ENCODE measurements at regions not wholly inside any gene's neighbourhood (a gene's known extent, or its start where the extent isn't known, plus 50 kb on each side); places are given as distances from the start of the nearest gene placed in this dataset.

- TF ChIP-seq, protein P1, sequence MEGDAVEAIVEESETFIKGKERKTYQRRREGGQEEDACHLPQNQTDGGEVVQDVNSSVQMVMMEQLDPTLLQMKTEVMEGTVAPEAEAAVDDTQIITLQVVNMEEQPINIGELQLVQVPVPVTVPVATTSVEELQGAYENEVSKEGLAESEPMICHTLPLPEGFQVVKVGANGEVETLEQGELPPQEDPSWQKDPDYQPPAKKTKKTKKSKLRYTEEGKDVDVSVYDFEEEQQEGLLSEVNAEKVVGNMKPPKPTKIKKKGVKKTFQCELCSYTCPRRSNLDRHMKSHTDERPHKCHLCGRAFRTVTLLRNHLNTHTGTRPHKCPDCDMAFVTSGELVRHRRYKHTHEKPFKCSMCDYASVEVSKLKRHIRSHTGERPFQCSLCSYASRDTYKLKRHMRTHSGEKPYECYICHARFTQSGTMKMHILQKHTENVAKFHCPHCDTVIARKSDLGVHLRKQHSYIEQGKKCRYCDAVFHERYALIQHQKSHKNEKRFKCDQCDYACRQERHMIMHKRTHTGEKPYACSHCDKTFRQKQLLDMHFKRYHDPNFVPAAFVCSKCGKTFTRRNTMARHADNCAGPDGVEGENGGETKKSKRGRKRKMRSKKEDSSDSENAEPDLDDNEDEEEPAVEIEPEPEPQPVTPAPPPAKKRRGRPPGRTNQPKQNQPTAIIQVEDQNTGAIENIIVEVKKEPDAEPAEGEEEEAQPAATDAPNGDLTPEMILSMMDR (IDR thresholded peaks at IDR 0.05) = no peak
- no peak for TF ChIP-seq POLR2A (IDR thresholded peaks at IDR 0.05)
These were observed 172.3 kb upstream of the CDH6 start for GRCh38 chr5:31021181-31021624.

All from Peyer's patch (tissue), 4 donors.